ENCODE measurements at regions not wholly inside any gene's neighbourhood (a gene's known extent, or its start where the extent isn't known, plus 50 kb on each side); places are given as distances from the start of the nearest gene placed in this dataset.

DNA sequence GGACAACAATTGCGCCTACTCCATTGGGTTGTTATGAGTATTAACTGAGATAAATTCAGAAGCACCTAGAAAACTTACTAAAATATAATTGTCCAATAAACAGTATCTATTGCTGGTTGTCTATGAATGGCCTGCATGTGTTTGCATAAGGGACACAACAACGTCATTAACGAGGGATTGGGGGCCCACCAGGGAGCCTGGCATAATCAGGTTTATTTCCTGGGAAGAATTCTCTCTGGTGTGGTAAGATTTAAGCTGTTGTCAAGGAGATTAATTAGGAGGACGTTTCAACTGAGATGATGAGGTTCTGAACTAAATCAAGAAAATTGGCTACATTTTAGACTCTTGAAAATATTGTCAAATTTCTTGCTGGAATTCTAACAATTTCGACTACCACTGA is 176.1 kb upstream of the CDIN1 start:
- no peak overlapping the region for H3K4me3 ChIP-seq (ENCODE audit: low read depth, low read length)
- in situ Hi-C loops (cut with HindIII; ENCODE audit: low sequenced_read_pairs), result no loop called here
- TF ChIP-seq, protein P1, sequence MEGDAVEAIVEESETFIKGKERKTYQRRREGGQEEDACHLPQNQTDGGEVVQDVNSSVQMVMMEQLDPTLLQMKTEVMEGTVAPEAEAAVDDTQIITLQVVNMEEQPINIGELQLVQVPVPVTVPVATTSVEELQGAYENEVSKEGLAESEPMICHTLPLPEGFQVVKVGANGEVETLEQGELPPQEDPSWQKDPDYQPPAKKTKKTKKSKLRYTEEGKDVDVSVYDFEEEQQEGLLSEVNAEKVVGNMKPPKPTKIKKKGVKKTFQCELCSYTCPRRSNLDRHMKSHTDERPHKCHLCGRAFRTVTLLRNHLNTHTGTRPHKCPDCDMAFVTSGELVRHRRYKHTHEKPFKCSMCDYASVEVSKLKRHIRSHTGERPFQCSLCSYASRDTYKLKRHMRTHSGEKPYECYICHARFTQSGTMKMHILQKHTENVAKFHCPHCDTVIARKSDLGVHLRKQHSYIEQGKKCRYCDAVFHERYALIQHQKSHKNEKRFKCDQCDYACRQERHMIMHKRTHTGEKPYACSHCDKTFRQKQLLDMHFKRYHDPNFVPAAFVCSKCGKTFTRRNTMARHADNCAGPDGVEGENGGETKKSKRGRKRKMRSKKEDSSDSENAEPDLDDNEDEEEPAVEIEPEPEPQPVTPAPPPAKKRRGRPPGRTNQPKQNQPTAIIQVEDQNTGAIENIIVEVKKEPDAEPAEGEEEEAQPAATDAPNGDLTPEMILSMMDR (IDR thresholded peaks at IDR 0.05; ENCODE audit: low read depth, low read length, missing control alignments), result no peak
- no peak for DNase-seq (ENCODE audit: low read depth)

DNA sequence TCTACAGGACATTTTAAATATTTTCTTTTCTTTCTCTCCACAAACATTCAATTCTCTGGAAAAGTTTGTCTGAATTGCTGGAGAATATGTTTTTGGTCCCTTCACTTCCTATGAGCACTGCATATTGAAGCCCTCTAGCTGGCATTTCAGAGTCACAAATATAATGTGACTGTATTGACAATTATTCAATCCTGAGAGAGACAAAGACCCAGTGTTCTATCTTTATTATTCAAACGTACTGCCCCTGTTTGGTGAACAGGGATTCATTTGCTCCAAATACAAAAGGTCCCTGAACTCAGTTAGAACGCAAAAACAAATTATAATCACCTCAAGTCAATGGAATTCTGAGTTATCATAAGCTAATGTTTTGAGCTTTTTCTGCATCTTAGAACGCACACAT is 173.1 kb upstream of the CDIN1 start:
- TF ChIP-seq, protein P1 (IDR thresholded peaks at IDR 0.05; ENCODE audit: low read depth, low read length, missing control alignments), result no peak
- no peak overlapping the region for H3K4me3 ChIP-seq (ENCODE audit: low read depth, low read length)
- in situ Hi-C loops (cut with HindIII; ENCODE audit: low sequenced_read_pairs), result no loop called here
- DNase-seq (ENCODE audit: low read depth), result no peak

DNA sequence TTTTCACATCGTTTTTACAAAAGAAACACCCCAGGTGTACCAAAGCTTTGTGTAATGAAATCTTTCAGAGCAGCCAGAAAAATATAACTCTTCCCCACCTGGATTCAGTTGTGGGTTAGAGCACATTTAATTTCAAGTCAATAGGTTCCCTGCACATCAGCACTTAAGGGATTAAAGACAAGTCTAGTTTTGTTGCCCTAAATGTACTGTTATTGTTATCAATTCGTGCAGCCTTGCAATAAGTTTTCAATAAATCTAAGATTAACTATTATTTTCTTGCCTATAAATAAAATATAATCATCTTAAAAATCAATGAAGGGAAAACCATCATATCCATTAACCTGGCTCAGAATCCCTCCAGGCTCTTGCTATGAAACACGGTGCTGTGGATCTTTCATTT is 172.5 kb upstream of the CDIN1 start:
- H3K4me3 ChIP-seq (ENCODE audit: low read depth, low read length), result no peak overlapping the region
- TF ChIP-seq, protein P1 (IDR thresholded peaks at IDR 0.05; ENCODE audit: low read depth, low read length, missing control alignments), result no peak
- in situ Hi-C loops (cut with HindIII; ENCODE audit: low sequenced_read_pairs), result no loop called here
- no peak for DNase-seq (ENCODE audit: low read depth)

DNA sequence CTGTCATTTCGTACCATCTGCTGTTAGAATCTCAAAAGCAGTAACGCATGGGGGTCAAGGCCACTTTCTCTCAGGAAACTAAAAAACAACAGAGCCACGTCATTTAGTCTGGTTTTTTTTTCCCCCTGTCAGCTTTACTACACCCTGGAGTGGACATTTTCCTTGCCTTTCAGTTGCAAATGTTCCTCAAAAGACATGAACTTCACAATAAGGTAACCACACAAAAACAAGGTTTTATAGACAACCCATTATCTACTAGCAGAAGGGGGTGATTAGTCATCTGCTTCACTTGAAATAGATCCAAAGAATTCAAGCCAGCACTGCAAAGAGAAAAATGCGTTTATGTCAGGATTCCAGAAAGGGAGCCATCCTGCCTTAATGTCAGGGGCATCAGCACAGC is 171.8 kb upstream of the CDIN1 start:
- peak; percentile 67 for DNase-seq (ENCODE audit: low read depth)
- TF ChIP-seq, protein P1 (IDR thresholded peaks at IDR 0.05; ENCODE audit: low read depth, low read length, missing control alignments), result no peak
- in situ Hi-C loops (cut with HindIII; ENCODE audit: low sequenced_read_pairs), result no loop called here
- H3K4me3 ChIP-seq (ENCODE audit: low read depth, low read length), result no peak overlapping the region

DNA sequence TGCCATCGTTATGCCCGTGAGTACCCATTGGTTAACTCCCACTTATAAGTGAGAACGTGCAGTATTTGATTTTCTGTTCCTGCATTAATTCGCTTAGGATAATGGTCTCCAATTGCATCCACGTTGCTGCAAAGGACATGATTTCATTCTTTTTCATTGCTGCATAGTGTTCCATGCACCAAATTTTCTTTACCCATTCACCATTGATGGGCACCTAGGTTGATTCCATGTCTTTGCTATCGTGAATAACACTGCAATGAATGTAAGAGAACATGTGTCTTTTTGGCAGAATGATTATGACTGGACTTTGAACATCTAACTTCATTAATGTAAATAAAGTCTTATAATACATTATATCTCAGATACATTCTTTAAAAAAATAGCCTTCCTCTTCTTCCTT is 169.6 kb upstream of the CDIN1 start:
- in situ Hi-C loops (cut with HindIII; ENCODE audit: low sequenced_read_pairs), result no loop called here
- TF ChIP-seq, protein P1 (IDR thresholded peaks at IDR 0.05; ENCODE audit: low read depth, low read length, missing control alignments), result no peak
- no peak for DNase-seq (ENCODE audit: low read depth)
- H3K4me3 ChIP-seq (ENCODE audit: low read depth, low read length), result no peak overlapping the region

DNA sequence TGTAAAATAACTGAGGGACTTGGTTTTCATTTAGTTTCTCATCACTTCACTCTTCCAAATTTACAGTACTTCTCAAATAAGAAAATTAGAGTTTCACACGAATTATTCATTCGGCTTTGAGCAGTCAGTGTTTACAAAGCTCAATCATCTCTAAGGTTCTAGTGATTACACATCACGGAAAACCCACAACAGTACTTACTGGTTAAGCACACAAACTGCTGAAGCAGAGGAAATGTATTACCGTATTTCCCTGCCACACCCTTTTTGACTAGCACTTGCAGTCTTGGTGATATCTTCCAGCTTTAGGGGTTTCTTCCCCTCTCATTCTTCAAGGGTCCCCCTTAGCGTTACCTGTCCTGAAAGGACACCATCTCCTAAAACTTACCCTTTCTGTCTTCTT is 164.8 kb upstream of the CDIN1 start:
- DNase-seq (ENCODE audit: low read depth), result no peak
- in situ Hi-C loops (cut with HindIII; ENCODE audit: low sequenced_read_pairs), result no loop called here
- TF ChIP-seq, protein P1 (IDR thresholded peaks at IDR 0.05; ENCODE audit: low read depth, low read length, missing control alignments), result no peak

DNA sequence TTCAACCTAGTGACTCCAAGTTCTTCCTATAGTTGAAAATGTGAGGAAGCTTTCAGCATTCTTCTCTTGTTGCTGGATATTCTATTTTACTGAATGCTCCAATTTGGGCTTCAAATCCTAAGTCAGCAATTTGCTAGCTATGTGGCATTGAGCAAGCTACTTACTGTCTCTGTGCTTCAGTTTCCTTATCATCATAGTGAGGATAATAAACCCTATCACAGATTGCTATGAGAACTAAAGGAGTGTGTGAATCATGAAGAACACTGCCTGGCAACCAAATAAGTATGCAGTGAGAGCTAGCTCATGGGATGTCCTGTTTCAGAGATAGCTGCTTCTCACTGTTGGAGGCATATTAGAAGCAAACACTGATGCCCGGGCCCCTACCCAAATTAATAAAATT is 163.8 kb upstream of the CDIN1 start:
- no peak for DNase-seq (ENCODE audit: low read depth)
- TF ChIP-seq, protein P1 (IDR thresholded peaks at IDR 0.05; ENCODE audit: low read depth, low read length, missing control alignments), result no peak
- H3K4me3 ChIP-seq (ENCODE audit: low read depth, low read length), result no peak overlapping the region
- in situ Hi-C loops (cut with HindIII; ENCODE audit: low sequenced_read_pairs), result no loop called here

More for the DNA sequence above, 164.8 kb upstream of the CDIN1 start:
- H3K4me3 ChIP-seq (ENCODE audit: low read depth, low read length), result no peak overlapping the region
